ENCODE measurements at regions not wholly inside any gene's neighbourhood (a gene's known extent, or its start where the extent isn't known, plus 50 kb on each side); places are given as distances from the start of the nearest gene placed in this dataset.

- no peaks in the 10 kb centered on the region for H3K4me1 ChIP-seq (ENCODE audit: control insufficient read depth, insufficient read depth, low read length)
- H3K36me3 ChIP-seq (ENCODE audit: control insufficient read depth in 2 of 2, insufficient read depth in 1 of 2, low read length in 2 of 2), result no peaks in the 10 kb centered on the region
- H3K4me3 ChIP-seq (ENCODE audit: low read depth, low read length), result no peak overlapping the region
- H3K9me3 ChIP-seq (ENCODE audit: control insufficient read depth, insufficient read depth, low read depth, low read length), result no peaks in the 10 kb centered on the region
- CTCF ChIA-PET, result interaction anchor here (0.6 kb wide), 1 partner anchor 1045 kb away, joined by 6 read pairs; no protein-coding TSS in a partner anchor
- no peak for TF ChIP-seq ZNF521 (tag by site-specific recombination; IDR thresholded peaks at IDR 0.05)
- no peak for TF ChIP-seq ZNF747 (tag by site-specific recombination; IDR thresholded peaks at IDR 0.05)
- TF ChIP-seq ZNF354C (tag by site-specific recombination; IDR thresholded peaks at IDR 0.05; ENCODE audit: borderline replicate concordance, low read depth), result no peak
- TF ChIP-seq ZNF561 (tag by site-specific recombination; IDR thresholded peaks at IDR 0.05; ENCODE audit: borderline replicate concordance), result no peak
- no peak for TF ChIP-seq KLF8 (tag by site-specific recombination; IDR thresholded peaks at IDR 0.05)
- TF ChIP-seq, protein P1, sequence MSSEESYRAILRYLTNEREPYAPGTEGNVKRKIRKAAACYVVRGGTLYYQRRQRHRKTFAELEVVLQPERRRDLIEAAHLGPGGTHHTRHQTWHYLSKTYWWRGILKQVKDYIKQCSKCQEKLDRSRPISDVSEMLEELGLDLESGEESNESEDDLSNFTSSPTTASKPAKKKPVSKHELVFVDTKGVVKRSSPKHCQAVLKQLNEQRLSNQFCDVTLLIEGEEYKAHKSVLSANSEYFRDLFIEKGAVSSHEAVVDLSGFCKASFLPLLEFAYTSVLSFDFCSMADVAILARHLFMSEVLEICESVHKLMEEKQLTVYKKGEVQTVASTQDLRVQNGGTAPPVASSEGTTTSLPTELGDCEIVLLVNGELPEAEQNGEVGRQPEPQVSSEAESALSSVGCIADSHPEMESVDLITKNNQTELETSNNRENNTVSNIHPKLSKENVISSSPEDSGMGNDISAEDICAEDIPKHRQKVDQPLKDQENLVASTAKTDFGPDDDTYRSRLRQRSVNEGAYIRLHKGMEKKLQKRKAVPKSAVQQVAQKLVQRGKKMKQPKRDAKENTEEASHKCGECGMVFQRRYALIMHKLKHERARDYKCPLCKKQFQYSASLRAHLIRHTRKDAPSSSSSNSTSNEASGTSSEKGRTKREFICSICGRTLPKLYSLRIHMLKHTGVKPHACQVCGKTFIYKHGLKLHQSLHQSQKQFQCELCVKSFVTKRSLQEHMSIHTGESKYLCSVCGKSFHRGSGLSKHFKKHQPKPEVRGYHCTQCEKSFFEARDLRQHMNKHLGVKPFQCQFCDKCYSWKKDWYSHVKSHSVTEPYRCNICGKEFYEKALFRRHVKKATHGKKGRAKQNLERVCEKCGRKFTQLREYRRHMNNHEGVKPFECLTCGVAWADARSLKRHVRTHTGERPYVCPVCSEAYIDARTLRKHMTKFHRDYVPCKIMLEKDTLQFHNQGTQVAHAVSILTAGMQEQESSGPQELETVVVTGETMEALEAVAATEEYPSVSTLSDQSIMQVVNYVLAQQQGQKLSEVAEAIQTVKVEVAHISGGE (tag by site-specific recombination; conservative IDR thresholded peaks at IDR 0.05; ENCODE audit: low read depth), result no peak
- TF ChIP-seq ZNF645 (tag by site-specific recombination; IDR thresholded peaks at IDR 0.05), result no peak
- no peak for TF ChIP-seq ZNF785 (tag by site-specific recombination; IDR thresholded peaks at IDR 0.05)
- TF ChIP-seq ZNF776 (tag by site-specific recombination; IDR thresholded peaks at IDR 0.05; ENCODE audit: borderline replicate concordance), result no peak
- TF ChIP-seq ZFHX2 (tag by site-specific recombination; conservative IDR thresholded peaks at IDR 0.05), result no peak
- no peak for TF ChIP-seq ZNF600 (tag by site-specific recombination; IDR thresholded peaks at IDR 0.05)
- TF ChIP-seq, protein P2, sequence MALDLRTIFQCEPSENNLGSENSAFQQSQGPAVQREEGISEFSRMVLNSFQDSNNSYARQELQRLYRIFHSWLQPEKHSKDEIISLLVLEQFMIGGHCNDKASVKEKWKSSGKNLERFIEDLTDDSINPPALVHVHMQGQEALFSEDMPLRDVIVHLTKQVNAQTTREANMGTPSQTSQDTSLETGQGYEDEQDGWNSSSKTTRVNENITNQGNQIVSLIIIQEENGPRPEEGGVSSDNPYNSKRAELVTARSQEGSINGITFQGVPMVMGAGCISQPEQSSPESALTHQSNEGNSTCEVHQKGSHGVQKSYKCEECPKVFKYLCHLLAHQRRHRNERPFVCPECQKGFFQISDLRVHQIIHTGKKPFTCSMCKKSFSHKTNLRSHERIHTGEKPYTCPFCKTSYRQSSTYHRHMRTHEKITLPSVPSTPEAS (tag by site-specific recombination; IDR thresholded peaks at IDR 0.05), result no peak
- TF ChIP-seq, protein P3, sequence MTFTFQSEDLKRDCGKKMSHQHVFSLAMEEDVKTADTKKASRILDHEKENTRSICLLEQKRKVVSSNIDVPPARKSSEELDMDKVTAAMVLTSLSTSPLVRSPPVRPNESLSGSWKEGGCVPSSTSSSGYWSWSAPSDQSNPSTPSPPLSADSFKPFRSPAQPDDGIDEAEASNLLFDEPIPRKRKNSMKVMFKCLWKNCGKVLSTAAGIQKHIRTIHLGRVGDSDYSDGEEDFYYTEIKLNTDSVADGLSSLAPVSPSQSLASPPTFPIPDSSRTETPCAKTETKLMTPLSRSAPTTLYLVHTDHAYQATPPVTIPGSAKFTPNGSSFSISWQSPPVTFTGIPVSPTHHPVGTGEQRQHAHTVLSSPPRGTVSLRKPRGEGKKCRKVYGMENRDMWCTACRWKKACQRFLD (tag by site-specific recombination; IDR thresholded peaks at IDR 0.05), result no peak
- TF ChIP-seq ZNF18 (tag by site-specific recombination; IDR thresholded peaks at IDR 0.05), result no peak
- TF ChIP-seq MZF1 (tag by site-specific recombination; IDR thresholded peaks at IDR 0.05; ENCODE audit: borderline replicate concordance), result no peak
- POLR2A ChIA-PET, result no interaction called here
- H3K27ac ChIP-seq (ENCODE audit: extremely low read depth, low read depth, low read length), result no peak overlapping the region
Measured at GRCh38 chr4:119829326-119829725, 200.7 kb upstream of the PDE5A start.

DNA sequence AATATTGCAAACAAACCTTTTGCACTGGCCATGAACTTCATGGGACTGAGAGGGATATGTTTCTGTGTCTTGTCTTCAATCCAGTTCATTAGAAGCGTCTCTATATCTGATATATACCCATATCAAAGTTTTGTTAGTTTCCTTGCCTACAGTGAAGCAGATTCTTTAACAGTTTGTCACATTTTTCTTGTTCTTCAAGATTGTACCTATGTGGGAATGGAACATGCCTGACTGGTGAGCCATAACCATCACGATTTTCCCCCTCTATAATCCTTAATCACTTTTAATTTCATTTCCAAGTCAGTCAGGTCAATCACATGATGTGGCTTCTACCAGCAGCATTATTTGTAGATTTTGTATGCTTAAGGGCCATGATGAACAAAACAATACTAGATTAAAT lies 197.1 kb upstream of the PDE5A start:
- no peaks in the 10 kb centered on the region for H3K4me1 ChIP-seq (ENCODE audit: control insufficient read depth, insufficient read depth, low read length)
- no peak for TF ChIP-seq ZNF239 (tag by site-specific recombination; IDR thresholded peaks at IDR 0.05)
- no peak for TF ChIP-seq EGR2 (tag by site-specific recombination; IDR thresholded peaks at IDR 0.05; ENCODE audit: low read depth)
- TF ChIP-seq ZNF211 (tag by site-specific recombination; IDR thresholded peaks at IDR 0.05; ENCODE audit: low read depth), result no peak
- no peak for TF ChIP-seq ZNF600 (tag by site-specific recombination; IDR thresholded peaks at IDR 0.05)
- TF ChIP-seq ZNF23 (tag by site-specific recombination; IDR thresholded peaks at IDR 0.05; ENCODE audit: borderline replicate concordance), result no peak
- no peak for TF ChIP-seq ZNF138 (tag by site-specific recombination; IDR thresholded peaks at IDR 0.05; ENCODE audit: borderline replicate concordance)
- TF ChIP-seq ZNF394 (tag by site-specific recombination; IDR thresholded peaks at IDR 0.05; ENCODE audit: borderline replicate concordance), result no peak
- TF ChIP-seq ZNF341 (tag by site-specific recombination; IDR thresholded peaks at IDR 0.05; ENCODE audit: low read depth), result no peak
- TF ChIP-seq KLF7 (tag by site-specific recombination; IDR thresholded peaks at IDR 0.05; ENCODE audit: borderline replicate concordance), result no peak
- TF ChIP-seq, protein P4, sequence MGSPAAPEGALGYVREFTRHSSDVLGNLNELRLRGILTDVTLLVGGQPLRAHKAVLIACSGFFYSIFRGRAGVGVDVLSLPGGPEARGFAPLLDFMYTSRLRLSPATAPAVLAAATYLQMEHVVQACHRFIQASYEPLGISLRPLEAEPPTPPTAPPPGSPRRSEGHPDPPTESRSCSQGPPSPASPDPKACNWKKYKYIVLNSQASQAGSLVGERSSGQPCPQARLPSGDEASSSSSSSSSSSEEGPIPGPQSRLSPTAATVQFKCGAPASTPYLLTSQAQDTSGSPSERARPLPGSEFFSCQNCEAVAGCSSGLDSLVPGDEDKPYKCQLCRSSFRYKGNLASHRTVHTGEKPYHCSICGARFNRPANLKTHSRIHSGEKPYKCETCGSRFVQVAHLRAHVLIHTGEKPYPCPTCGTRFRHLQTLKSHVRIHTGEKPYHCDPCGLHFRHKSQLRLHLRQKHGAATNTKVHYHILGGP (tag by site-specific recombination; IDR thresholded peaks at IDR 0.05), result no peak
- TF ChIP-seq RBAK (tag by site-specific recombination; IDR thresholded peaks at IDR 0.05), result no peak
- no peak for TF ChIP-seq ZXDB (tag by site-specific recombination; IDR thresholded peaks at IDR 0.05)
- H3K4me3 ChIP-seq (ENCODE audit: low read depth, low read length), result no peak overlapping the region
- ChIA-PET POLR2A (no interaction called here), CTCF (no interaction called here)
- H3K36me3 ChIP-seq (ENCODE audit: control insufficient read depth in 2 of 2, insufficient read depth in 1 of 2, low read length in 2 of 2), result no peaks in the 10 kb centered on the region
- H3K27ac ChIP-seq (ENCODE audit: extremely low read depth, low read depth, low read length), result no peak overlapping the region
- H3K9me3 ChIP-seq (ENCODE audit: control insufficient read depth, insufficient read depth, low read depth, low read length), result no peaks in the 10 kb centered on the region

All from HEK293 (cell line).